PFSK-1 (cell line): ENCODE measurements at regions not wholly inside any gene's neighbourhood (a gene's known extent, or its start where the extent isn't known, plus 50 kb on each side); places are given as distances from the start of the nearest gene placed in this dataset.

Experiments used
- FOXP2 ChIP-seq: optimal IDR thresholded peaks from 2 replicates; pipeline ENCODE3; 2011; ENCODE audit warnings: borderline replicate concordance, control low read depth, inconsistent platforms; ENCODE audit not compliant: insufficient read depth; ENCODE audit errors: extremely low read length, extremely low read depth
- POLR2AphosphoS5 ChIP-seq: IDR thresholded peaks from 2 replicates; pipeline ENCODE4 v1.6.1; 2012; ENCODE audit warnings: low read depth, mild to moderate bottlenecking, control low read depth, low read length, moderate library complexity
- REST ChIP-seq, 2 experiments: IDR thresholded peaks; 2 replicates each; pipeline versions ENCODE4 v1.6.1 to v1.8.0; 2011 to 2012; ENCODE audit warnings: low read depth in 2 of 2, low read length in 2 of 2, control low read depth in 1 of 2, inconsistent platforms in 1 of 2, mild to moderate bottlenecking in 1 of 2, moderate library complexity in 1 of 2; ENCODE audit not compliant: insufficient read depth in 1 of 2
- SIN3A ChIP-seq: IDR thresholded peaks from 2 replicates; pipeline ENCODE4 v1.6.1; 2012; ENCODE audit warnings: mild to moderate bottlenecking, low read length, moderate library complexity, borderline replicate concordance; ENCODE audit not compliant: insufficient read depth
- TAF1 ChIP-seq: IDR thresholded peaks from 2 replicates; pipeline ENCODE4 v1.6.1; 2012; ENCODE audit warnings: low read length, control low read depth, borderline replicate concordance; ENCODE audit not compliant: insufficient read depth

GRCh38 chr3:5666455-5666854, 478.9 kb downstream of the EDEM1 start:
- TF ChIP-seq REST (IDR thresholded peaks at IDR 0.05; ENCODE audit: insufficient read depth in 1 of 2, low read depth in 2 of 2, low read length in 2 of 2) (no peak), SIN3A (no peak), POLR2AphosphoS5 (no peak)

- no peak for TF ChIP-seq POLR2AphosphoS5
- no peak for TF ChIP-seq FOXP2
- TF ChIP-seq REST (IDR thresholded peaks at IDR 0.05; ENCODE audit: insufficient read depth in 1 of 2, low read depth in 2 of 2, low read length in 2 of 2): no peak
- no peak for TF ChIP-seq TAF1
These were observed 486.0 kb downstream of the EDEM1 start for GRCh38 chr3:5673521-5673920.

DNA sequence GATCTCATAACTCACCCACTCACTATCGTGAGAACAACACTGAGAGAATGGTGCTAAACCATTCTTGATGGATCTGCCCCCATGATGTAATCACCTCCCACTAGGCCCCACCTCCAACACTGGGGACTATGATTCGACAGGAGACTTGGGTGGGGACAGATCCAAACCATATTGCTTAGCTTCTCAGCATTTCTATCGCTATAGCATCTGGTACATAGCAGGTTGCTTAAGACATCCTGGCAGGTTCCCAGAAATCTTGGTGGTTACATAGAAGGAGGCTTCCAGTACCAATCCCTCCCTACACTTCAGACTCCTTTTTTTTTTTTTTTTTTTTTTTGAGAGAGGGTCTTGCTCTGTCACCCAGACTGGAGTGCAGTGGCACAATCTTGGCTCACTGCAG, 487.8 kb downstream of the EDEM1 start:
- TF ChIP-seq POLR2AphosphoS5: no peak
- TF ChIP-seq TAF1: no peak
- TF ChIP-seq SIN3A: no peak
- TF ChIP-seq FOXP2: no peak
- TF ChIP-seq REST (IDR thresholded peaks at IDR 0.05; ENCODE audit: insufficient read depth in 1 of 2, low read depth in 2 of 2, low read length in 2 of 2): no peak

DNA sequence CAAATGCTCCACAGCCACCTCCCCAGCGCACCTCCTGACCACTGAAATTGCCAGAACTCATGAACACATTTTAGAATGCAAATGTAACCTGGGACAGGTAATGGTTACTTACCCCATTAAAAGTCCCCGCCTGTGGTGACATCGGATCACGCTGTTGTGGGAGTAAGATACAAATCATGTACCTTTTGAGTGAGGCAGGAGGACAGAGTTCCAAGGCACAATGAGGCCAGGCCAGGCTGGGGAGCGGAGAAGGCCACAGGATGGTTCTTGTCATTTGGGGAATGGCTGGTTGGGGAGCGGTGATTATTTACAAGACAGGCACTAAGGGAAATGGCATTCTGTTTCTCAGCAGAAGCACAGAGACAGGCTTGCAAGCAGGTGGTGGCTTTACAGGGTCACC, 490.0 kb downstream of the EDEM1 start:
- TF ChIP-seq FOXP2: no peak

GRCh38 chr3:5678248-5678647, 490.7 kb downstream of the EDEM1 start:
- TF ChIP-seq TAF1 (no peak), SIN3A (no peak), FOXP2 (no peak), POLR2AphosphoS5 (no peak), REST (IDR thresholded peaks at IDR 0.05; ENCODE audit: insufficient read depth in 1 of 2, low read depth in 2 of 2, low read length in 2 of 2) (no peak)

- TF ChIP-seq FOXP2: no peak
- TF ChIP-seq SIN3A: no peak
- no peak for TF ChIP-seq POLR2AphosphoS5
- no peak for TF ChIP-seq TAF1
- no peak for TF ChIP-seq REST (IDR thresholded peaks at IDR 0.05; ENCODE audit: insufficient read depth in 1 of 2, low read depth in 2 of 2, low read length in 2 of 2)
These were observed 491.3 kb downstream of the EDEM1 start for GRCh38 chr3:5678844-5679243.
